Ishikawa (cell line): ENCODE measurements at regions not wholly inside any gene's neighbourhood (a gene's known extent, or its start where the extent isn't known, plus 50 kb on each side); places are given as distances from the start of the nearest gene placed in this dataset.
A peak's percentile ranks its signal among the peaks of the same experiment; 100 is the strongest.

Source experiments
- CEBPB ChIP-seq: IDR thresholded peaks from 2 replicates; pipeline ENCODE4 v1.6.1; 2012
- CREB1 ChIP-seq: IDR thresholded peaks from 2 replicates; pipeline ENCODE4 v1.6.1; 2012; ENCODE audit warnings: low read depth
- EGR1 ChIP-seq: IDR thresholded peaks from 2 replicates; pipeline ENCODE4 v1.6.1; 2012
- EP300 ChIP-seq: IDR thresholded peaks from 2 replicates; pipeline ENCODE4 v1.6.1; 2012; ENCODE audit warnings: borderline replicate concordance
- MAX ChIP-seq: IDR thresholded peaks from 2 replicates; pipeline ENCODE4 v1.6.1; 2012
- NFIC ChIP-seq: IDR thresholded peaks from 2 replicates; pipeline ENCODE4 v1.6.1; 2012
- RAD21 ChIP-seq: IDR thresholded peaks from 2 replicates; pipeline ENCODE4 v1.6.1; 2012; ENCODE audit warnings: low read depth
- REST ChIP-seq: IDR thresholded peaks from 2 replicates; pipeline ENCODE4 v1.6.1; 2012; ENCODE audit warnings: low read depth, mild to moderate bottlenecking
- TAF1 ChIP-seq: IDR thresholded peaks from 2 replicates; pipeline ENCODE4 v1.6.1; 2012; ENCODE audit warnings: low read depth, mild to moderate bottlenecking
- USF1 ChIP-seq: IDR thresholded peaks from 2 replicates; pipeline ENCODE4 v1.6.1; 2012
- YY1 ChIP-seq: IDR thresholded peaks from 2 replicates; pipeline ENCODE4 v1.6.1; 2012; ENCODE audit warnings: low read depth
- ZBTB7A ChIP-seq: IDR thresholded peaks from 2 replicates; pipeline ENCODE4 v1.6.1; 2012; ENCODE audit warnings: low read depth

DNA sequence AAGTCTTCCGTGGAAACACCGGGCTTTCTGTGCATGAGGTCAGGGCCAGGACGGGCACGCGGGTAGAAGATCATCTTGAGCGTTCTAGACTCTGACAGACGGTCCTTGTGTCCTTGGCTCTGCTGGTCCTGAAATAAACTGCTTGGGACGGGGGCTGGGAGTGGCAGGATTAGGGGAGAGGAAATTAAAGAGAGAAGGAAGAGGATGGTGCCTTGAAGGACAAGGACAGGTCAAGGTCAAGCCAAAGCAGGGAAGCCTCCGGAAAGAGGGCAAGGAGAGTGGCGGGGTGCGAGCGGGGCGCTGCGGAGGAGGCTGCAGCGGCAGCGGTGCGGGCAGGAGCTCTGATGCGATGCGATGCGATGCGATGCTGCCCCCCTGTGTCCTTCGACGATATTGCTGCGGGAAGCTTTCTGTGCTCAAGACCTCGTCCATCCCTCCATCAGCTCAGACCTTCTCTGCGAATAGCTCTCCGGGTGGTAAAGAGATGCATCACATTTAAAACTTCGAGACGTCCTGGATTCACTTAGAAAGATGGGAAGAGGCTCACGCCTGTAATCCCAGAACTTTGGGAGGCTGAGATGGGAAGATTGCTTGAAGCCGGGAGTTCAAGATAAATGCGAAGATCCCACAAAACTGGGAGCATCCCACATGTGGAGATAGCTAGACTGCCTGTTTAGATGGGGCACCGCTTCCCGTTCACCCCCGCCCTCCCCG lies 110.1 kb upstream of the TMEM132D start:
- TF ChIP-seq TAF1 (no peak), REST (no peak), MAX (no peak), RAD21 (peak; percentile 63), CEBPB (no peak), USF1 (no peak), EGR1 (no peak), YY1 (no peak), ZBTB7A (no peak), EP300 (no peak), CREB1 (no peak), NFIC (no peak)
